SH-SY5Y (cell line): ENCODE measurements at regions not wholly inside any gene's neighbourhood (a gene's known extent, or its start where the extent isn't known, plus 50 kb on each side); places are given as distances from the start of the nearest gene placed in this dataset.

Experiments
- GATA2 ChIP-seq: IDR thresholded peaks from 2 replicates; pipeline ENCODE4 v1.6.1; 2011; ENCODE audit warnings: mild to moderate bottlenecking, low read depth, low read length
- GATA3 ChIP-seq: IDR thresholded peaks from 2 replicates; pipeline ENCODE4 v1.6.1; 2011; ENCODE audit warnings: low read depth, mild to moderate bottlenecking, low read length, moderate library complexity

GRCh38 chr6:134714113-134714512 lies 235.8 kb downstream of the ALDH8A1 start:
- TF ChIP-seq GATA3, result no peak
- no peak for TF ChIP-seq GATA2
